CD14-positive monocyte (primary cell): ENCODE measurements at regions not wholly inside any gene's neighbourhood (a gene's known extent, or its start where the extent isn't known, plus 50 kb on each side); places are given as distances from the start of the nearest gene placed in this dataset.

Source experiments
- DNase-seq, 3 donors: peaks; one replicate each; pipeline ENCODE4 v3.0.0-alpha.2; 2011 to 2022
- H2AFZ ChIP-seq: 2 replicates; pipeline ENCODE4 v1.6.0; 2012; ENCODE audit warnings: mild to moderate bottlenecking, low read depth, low read length, inconsistent platforms; ENCODE audit not compliant: insufficient read depth, poor library complexity, severe bottlenecking
- H3K27ac ChIP-seq, 2 donors: 1 replicate in 1 of 2; 2 replicates in 1 of 2; pipeline ENCODE4 v1.5.1; 2012 to 2013; ENCODE audit warnings: low read length in 2 of 2, control low read depth in 1 of 2, inconsistent platforms in 1 of 2, low read depth in 1 of 2, mild to moderate bottlenecking in 1 of 2
- H3K27me3 ChIP-seq, 2 donors: one replicate each; pipeline versions ENCODE4 v1.6.0 to v1.6.1; 2011 to 2013; ENCODE audit warnings: low read length in 2 of 2; ENCODE audit not compliant: control insufficient read depth in 2 of 2, insufficient read depth in 2 of 2
- H3K36me3 ChIP-seq, 2 donors: replicated peaks in 1 of 2; 1 replicate in 1 of 2; 2 replicates in 1 of 2; pipeline versions ENCODE4 v1.5.1 to v1.6.1; 2012 to 2013; ENCODE audit warnings: low read length in 2 of 2, control low read depth in 1 of 2, inconsistent platforms in 1 of 2, mild to moderate bottlenecking in 1 of 2; ENCODE audit not compliant: insufficient read depth in 2 of 2, control insufficient read depth in 1 of 2
- H3K4me1 ChIP-seq, 2 donors: 1 replicate in 1 of 2; 2 replicates in 1 of 2; pipeline versions ENCODE4 v1.5.1 to v1.6.1; 2012 to 2013; ENCODE audit warnings: low read length in 2 of 2, control low read depth in 1 of 2, inconsistent platforms in 1 of 2, mild to moderate bottlenecking in 1 of 2, moderate library complexity in 1 of 2; ENCODE audit not compliant: insufficient read depth in 2 of 2, control insufficient read depth in 1 of 2
- H3K4me2 ChIP-seq: replicated peaks from 2 replicates; pipeline ENCODE3; 2012; ENCODE audit warnings: low read length, moderate library complexity, mild to moderate bottlenecking; ENCODE audit not compliant: poor library complexity, severe bottlenecking; ENCODE audit errors: extremely low read depth
- H3K4me3 ChIP-seq, 3 experiments: fragments of 200-600 bp in 1 of 3; sonication (generic) in 1 of 3; replicated peaks in 1 of 3; 1 replicate in 2 of 3; 2 replicates in 1 of 3; pipeline ENCODE4 v1.5.1; 2011 to 2013; ENCODE audit warnings: low read length in 3 of 3, mild to moderate bottlenecking in 3 of 3, control low read depth in 2 of 3, low read depth in 2 of 3, inconsistent platforms in 1 of 3, moderate library complexity in 1 of 3
- H3K79me2 ChIP-seq: 2 replicates; pipeline ENCODE4 v1.6.0; 2012; ENCODE audit warnings: mild to moderate bottlenecking, control low read depth, inconsistent platforms, low read length, moderate library complexity; ENCODE audit not compliant: insufficient read depth
- H3K9ac ChIP-seq: 2 replicates; pipeline ENCODE4 v1.6.0; 2017; ENCODE audit warnings: low read length, mild to moderate bottlenecking; ENCODE audit not compliant: insufficient read depth, poor library complexity, severe bottlenecking
- H3K9me3 ChIP-seq, 2 donors: replicated peaks in 1 of 2; 1 replicate in 1 of 2; 2 replicates in 1 of 2; pipeline versions ENCODE4 v1.5.1 to v1.6.1; 2012 to 2013; ENCODE audit warnings: low read length in 2 of 2, control low read depth in 1 of 2; ENCODE audit not compliant: control insufficient read depth in 1 of 2, insufficient read depth in 1 of 2
- H4K20me1 ChIP-seq: 2 replicates; pipeline ENCODE4 v1.6.0; 2012; ENCODE audit warnings: mild to moderate bottlenecking, low read length, control low read depth, moderate library complexity; ENCODE audit not compliant: insufficient read depth
- H3K27ac Mint-ChIP-seq, 7 donors: one replicate each; pipeline ENCODE4 v1.8.0; 2020; ENCODE audit warnings: mild to moderate bottlenecking in 7 of 7, mixed read lengths in 7 of 7, moderate library complexity in 6 of 7, inconsistent platforms in 2 of 7
- H3K27me3 Mint-ChIP-seq, 3 donors: one replicate each; pipeline ENCODE4 v1.8.0; 2021 to 2022; ENCODE audit warnings: low read depth in 3 of 3, mild to moderate bottlenecking in 3 of 3, mixed read lengths in 3 of 3, moderate library complexity in 3 of 3, inconsistent platforms in 1 of 3
- H3K36me3 Mint-ChIP-seq, 2 donors: one replicate each; pipeline ENCODE4 v1.8.0; 2020; ENCODE audit warnings: mixed read lengths in 2 of 2, inconsistent platforms in 1 of 2, mild to moderate bottlenecking in 1 of 2
- H3K4me1 Mint-ChIP-seq: one replicate; pipeline ENCODE4 v1.8.0; 2020; ENCODE audit warnings: mild to moderate bottlenecking, mixed read lengths
- H3K4me3 Mint-ChIP-seq, 2 donors: one replicate each; pipeline ENCODE4 v1.8.0; 2020; ENCODE audit warnings: mild to moderate bottlenecking in 2 of 2, mixed read lengths in 2 of 2, moderate library complexity in 1 of 2
- H3K9me3 Mint-ChIP-seq, 7 donors: one replicate each; pipeline ENCODE4 v1.8.0; 2020 to 2022; ENCODE audit warnings: mixed read lengths in 7 of 7, mild to moderate bottlenecking in 6 of 7, moderate library complexity in 6 of 7, inconsistent platforms in 2 of 7
- WGBS: methylation state at CpG from one replicate; pipeline ENCODE4 v1.1.5; 2013; ENCODE audit warnings: missing lambda C conversion rate; ENCODE audit not compliant: insufficient coverage; 5-methylcytosine and 5-hydroxymethylcytosine counted together
- intact Hi-C, 2 donors: fragments of 100-400 bp; cut with micrococcal nuclease; formaldehyde crosslinking; loops; one replicate each; pipeline versions ENCODE4 v1.15.0 to v1.15.1; 2023
- TF ChIP-seq, protein P1 (sequence below): fragments of 200-600 bp; IDR thresholded peaks from one replicate; pipeline ENCODE4 v1.8.0; 2022; ENCODE audit warnings: antibody characterized with exemption, mild to moderate bottlenecking

DNA sequence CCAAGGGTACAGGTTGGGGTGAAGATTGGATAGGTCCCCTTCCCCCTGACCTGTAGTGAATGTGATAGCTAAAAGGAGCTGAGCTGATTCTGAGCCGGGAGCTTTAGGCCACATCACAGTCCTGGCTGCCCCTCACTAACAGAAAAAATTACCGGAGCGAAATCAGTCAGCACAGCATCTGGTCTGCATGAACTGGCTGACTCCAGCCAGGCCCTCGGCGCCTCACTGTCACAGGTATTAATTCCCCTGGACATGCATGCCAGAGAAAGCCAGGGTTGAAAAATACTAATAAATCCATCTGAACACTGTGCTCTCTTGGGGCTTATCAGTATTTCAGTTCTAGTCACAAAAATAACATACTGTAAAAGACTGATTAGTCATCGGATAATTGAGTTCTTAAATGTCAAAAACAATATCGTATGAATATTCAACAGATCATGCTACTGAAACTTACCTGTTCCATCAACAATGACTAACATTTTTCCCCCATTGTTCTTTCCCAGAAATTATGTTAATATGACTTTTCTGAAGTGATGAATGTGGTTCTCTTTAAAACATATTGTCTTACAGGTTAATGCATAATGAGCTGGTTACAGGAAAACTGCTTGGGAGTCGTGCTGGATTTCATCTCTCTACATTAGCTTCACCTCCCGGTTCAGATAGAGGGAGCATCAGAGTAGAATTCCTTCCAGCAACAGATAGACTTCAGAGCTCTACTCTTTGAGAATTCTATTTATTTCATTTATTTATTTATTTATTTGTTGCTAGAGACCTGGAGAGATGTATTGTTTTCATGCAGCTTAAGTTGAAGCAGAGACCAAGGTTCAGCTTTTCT, 387.7 kb downstream of the NXPE2 start:
- Histone ChIP-seq H3K4me1 (no peaks in the 10 kb centered on the region), H3K27me3 (no peaks in the 10 kb centered on the region), H3K79me2 (no peaks in the 10 kb centered on the region), H3K36me3 (no peaks in the 10 kb centered on the region), H4K20me1 (no peaks in the 10 kb centered on the region), H3K4me2 (no peak overlapping the region), H2AFZ (no peak overlapping the region), H3K4me3 (no peak overlapping the region), H3K9me3 (peaks cover 9 to 18% of the 10 kb centered on the region in 2 donors), H3K27ac (no peak overlapping the region), H3K9ac (no peak overlapping the region)
- H3K4me3 Mint-ChIP-seq = no peak overlapping the region
- peaks cover 0 to 20% (median 1%) of the 10 kb centered on the region in 7 donors for H3K9me3 Mint-ChIP-seq
- no peaks in the 10 kb centered on the region for H3K27me3 Mint-ChIP-seq
- H3K36me3 Mint-ChIP-seq = no peaks in the 10 kb centered on the region
- no peak for DNase-seq
- 97% methylated on average over 5 of the region's 9 CpGs for WGBS
- intact Hi-C loops = no loop called here
- no peaks in the 10 kb centered on the region for H3K4me1 Mint-ChIP-seq
- TF ChIP-seq, protein P1, sequence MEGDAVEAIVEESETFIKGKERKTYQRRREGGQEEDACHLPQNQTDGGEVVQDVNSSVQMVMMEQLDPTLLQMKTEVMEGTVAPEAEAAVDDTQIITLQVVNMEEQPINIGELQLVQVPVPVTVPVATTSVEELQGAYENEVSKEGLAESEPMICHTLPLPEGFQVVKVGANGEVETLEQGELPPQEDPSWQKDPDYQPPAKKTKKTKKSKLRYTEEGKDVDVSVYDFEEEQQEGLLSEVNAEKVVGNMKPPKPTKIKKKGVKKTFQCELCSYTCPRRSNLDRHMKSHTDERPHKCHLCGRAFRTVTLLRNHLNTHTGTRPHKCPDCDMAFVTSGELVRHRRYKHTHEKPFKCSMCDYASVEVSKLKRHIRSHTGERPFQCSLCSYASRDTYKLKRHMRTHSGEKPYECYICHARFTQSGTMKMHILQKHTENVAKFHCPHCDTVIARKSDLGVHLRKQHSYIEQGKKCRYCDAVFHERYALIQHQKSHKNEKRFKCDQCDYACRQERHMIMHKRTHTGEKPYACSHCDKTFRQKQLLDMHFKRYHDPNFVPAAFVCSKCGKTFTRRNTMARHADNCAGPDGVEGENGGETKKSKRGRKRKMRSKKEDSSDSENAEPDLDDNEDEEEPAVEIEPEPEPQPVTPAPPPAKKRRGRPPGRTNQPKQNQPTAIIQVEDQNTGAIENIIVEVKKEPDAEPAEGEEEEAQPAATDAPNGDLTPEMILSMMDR = no peak
- no peak overlapping the region for H3K27ac Mint-ChIP-seq

DNA sequence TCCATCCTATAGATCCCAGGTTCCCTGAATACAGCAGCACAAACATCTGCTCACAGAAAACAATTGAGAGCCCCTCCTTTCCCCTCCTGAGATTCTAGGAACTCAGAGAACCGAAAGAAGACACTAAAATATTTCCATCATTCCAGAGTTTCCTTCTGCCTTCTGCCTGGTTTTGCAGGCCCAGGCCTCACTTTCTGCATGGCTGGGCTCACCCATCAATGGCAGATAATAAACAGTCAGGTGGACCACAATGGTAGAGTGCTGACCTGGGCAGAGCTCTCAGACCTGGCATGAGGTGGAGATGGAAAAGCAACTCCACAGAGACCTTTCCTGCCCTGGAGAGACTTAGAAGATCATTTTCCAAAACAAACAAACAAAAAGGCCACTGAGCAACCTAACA, 389.1 kb downstream of the NXPE2 start:
- H3K4me1 Mint-ChIP-seq = no peaks in the 10 kb centered on the region
- 56% methylated on average over 1 of the region's 1 CpG for WGBS

More for the DNA sequence above, 389.1 kb downstream of the NXPE2 start:
- intact Hi-C loops = no loop called here
- TF ChIP-seq, protein P1 = no peak
- Mint-ChIP-seq H3K27ac (no peak overlapping the region), H3K9me3 (peaks cover 0 to 20% (median 1%) of the 10 kb centered on the region in 7 donors), H3K4me3 (no peak overlapping the region), H3K36me3 (no peaks in the 10 kb centered on the region), H3K27me3 (no peaks in the 10 kb centered on the region)
- DNase-seq = no peak
- Histone ChIP-seq H3K4me1 (no peaks in the 10 kb centered on the region), H3K27ac (no peak overlapping the region), H3K9me3 (peaks cover 9 to 18% of the 10 kb centered on the region in 2 donors), H2AFZ (no peak overlapping the region), H3K27me3 (no peaks in the 10 kb centered on the region), H3K4me3 (no peak overlapping the region), H3K79me2 (no peaks in the 10 kb centered on the region), H3K36me3 (no peaks in the 10 kb centered on the region), H3K9ac (no peak overlapping the region), H4K20me1 (no peaks in the 10 kb centered on the region), H3K4me2 (no peak overlapping the region)
